Vagina (tissue), 2 donors: ENCODE measurements at regions not wholly inside any gene's neighbourhood (a gene's known extent, or its start where the extent isn't known, plus 50 kb on each side); places are given as distances from the start of the nearest gene placed in this dataset.
"Not testable (repeated sequence)": the region's sequence is repeated elsewhere in the genome, so short reads cannot be mapped to it uniquely, and the experiment has no call there.

Experiments
- CTCF ChIP-seq, 3 experiments: fragments of 450-650 bp in 2 of 3; fragments of 200-600 bp in 1 of 3; sonication (generic) in 1 of 3; IDR thresholded peaks; one replicate each; pipeline ENCODE4 v1.5.1; 2017 to 2019; ENCODE audit warnings: antibody characterized with exemption in 3 of 3, mild to moderate bottlenecking in 2 of 3, moderate library complexity in 2 of 3
- POLR2A ChIP-seq, 2 donors: fragments of 450-650 bp; IDR thresholded peaks; one replicate each; pipeline ENCODE4 v1.6.1; 2017; ENCODE audit warnings: antibody characterized with exemption in 2 of 2, mild to moderate bottlenecking in 2 of 2, moderate library complexity in 2 of 2
- POLR2AphosphoS5 ChIP-seq, 2 donors: sonication (generic); formaldehyde crosslinking; IDR thresholded peaks; one replicate each; pipeline ENCODE4 v1.9.0; 2017; ENCODE audit warnings: antibody characterized with exemption in 2 of 2, mild to moderate bottlenecking in 2 of 2, low read depth in 1 of 2; ENCODE audit not compliant: insufficient read depth in 1 of 2

GRCh38 chr2:181803903-181804799 lies 87.4 kb upstream of the ITPRID2 start:
- not testable (repeated sequence) for TF ChIP-seq CTCF (IDR thresholded peaks at IDR 0.05); POLR2A (IDR thresholded peaks at IDR 0.05); POLR2AphosphoS5 (IDR thresholded peaks at IDR 0.05; ENCODE audit: insufficient read depth in 1 of 2, low read depth in 1 of 2)
